K562 (cell line): ENCODE measurements at regions not wholly inside any gene's neighbourhood (a gene's known extent, or its start where the extent isn't known, plus 50 kb on each side); places are given as distances from the start of the nearest gene placed in this dataset.

Source experiments
- ATAC-seq: fragments of 200-7000 bp; cut with Tn5 transposase; 3 replicates; pipeline ENCODE4 v1.9.1; 2020; ENCODE audit warnings: moderate library complexity
- BruUV-seq: library from RNA; stranded (reverse); fragments of 400-500 nt; replicated peaks from 2 replicates; lab custom pipeline; 2021; lab: Mats Ljungman, UMichigan
- CTCF ChIA-PET: fragments of 300-600 bp; formaldehyde crosslinking; extraction: SDS; loops from one replicate; lab custom pipeline; 2021; ENCODE audit warnings: low intra/inter-chr PET ratio; lab: Yijun Ruan, JAX
- POLR2A ChIA-PET: fragments of 300-600, 350-650 bp; sonication (Branson Sonifier 250); formaldehyde crosslinking; extraction: SDS; loops from one replicate; lab custom pipeline; 2021; ENCODE audit warnings: antibody characterized with exemption, inconsistent platforms; lab: Yijun Ruan, JAX
- DNase-seq, 4 experiments: peaks; one replicate each; pipeline versions ENCODE4 v3.0.0 to v3.0.0-alpha.2; 2011 to 2018; ENCODE audit warnings: low spot score in 3 of 4, mixed read lengths in 3 of 4; ENCODE audit errors: extremely low read depth in 1 of 4
- FAIRE-seq: peaks from 2 replicates; lab custom pipeline; 2011; peaks lifted over from hg19 to GRCh38; lab: Jason Lieb, UNC
- H2AFZ ChIP-seq: 2 replicates; pipeline ENCODE4 v1.6.0; 2011; ENCODE audit warnings: low read depth, low read length, control low read depth, inconsistent platforms
- H3K27ac ChIP-seq: fragments of 200-600 bp; 3 replicates; pipeline ENCODE4 v1.8.0; 2011; ENCODE audit warnings: low read depth, mild to moderate bottlenecking, control low read depth, inconsistent platforms, low read length, moderate library complexity, mixed read lengths; ENCODE audit errors: extremely low read depth
- H3K27me3 ChIP-seq, 2 experiments: fragments of 300-600 bp in 1 of 2; 2 replicates in 1 of 2; 3 replicates in 1 of 2; pipeline versions ENCODE4 v1.6.0 to v1.8.0; 2011; ENCODE audit warnings: inconsistent platforms in 2 of 2, low read length in 2 of 2, mild to moderate bottlenecking in 1 of 2, mixed read lengths in 1 of 2, moderate library complexity in 1 of 2; ENCODE audit not compliant: control insufficient read depth in 2 of 2, insufficient read depth in 2 of 2
- H3K36me3 ChIP-seq: fragments of 300-600 bp; 3 replicates; pipeline ENCODE4 v1.8.0; 2011; ENCODE audit warnings: mild to moderate bottlenecking, low read length, inconsistent platforms; ENCODE audit not compliant: control insufficient read depth, insufficient read depth
- H3K4me1 ChIP-seq, 2 experiments: fragments of 200-600 bp in 1 of 2; replicated peaks in 1 of 2; 2 replicates in 1 of 2; 3 replicates in 1 of 2; pipeline versions ENCODE4 v1.5.1 to v1.8.0; 2011; ENCODE audit warnings: inconsistent platforms in 2 of 2, low read length in 2 of 2, mild to moderate bottlenecking in 1 of 2, mixed read lengths in 1 of 2, moderate library complexity in 1 of 2; ENCODE audit not compliant: control insufficient read depth in 2 of 2, insufficient read depth in 2 of 2
- H3K4me2 ChIP-seq: 2 replicates; pipeline ENCODE4 v1.6.1; 2011; ENCODE audit warnings: low read length, control low read depth, inconsistent platforms, mixed read lengths; ENCODE audit not compliant: insufficient read depth
- H3K4me3 ChIP-seq: fragments of 200-600 bp; sonication (generic), shearing (Covaris generic); 2 replicates; pipeline ENCODE4 v1.5.1; 2016; ENCODE audit warnings: control low read depth, inconsistent platforms
- H3K79me2 ChIP-seq: fragments of 200-600 bp; 3 replicates; pipeline ENCODE4 v1.8.0; 2011; ENCODE audit warnings: low read length, inconsistent platforms; ENCODE audit not compliant: control insufficient read depth, insufficient read depth
- H3K9ac ChIP-seq, 2 experiments: 2 replicates each; pipeline versions ENCODE4 v1.6.0 to v1.6.1; 2011; ENCODE audit warnings: low read depth in 2 of 2, low read length in 2 of 2, control low read depth in 1 of 2, inconsistent platforms in 1 of 2, mild to moderate bottlenecking in 1 of 2, mixed read lengths in 1 of 2; ENCODE audit not compliant: insufficient read depth in 1 of 2
- H3K9me1 ChIP-seq: one replicate; pipeline ENCODE4 v1.6.0; 2011; ENCODE audit warnings: inconsistent platforms, mild to moderate bottlenecking, low read length, moderate library complexity; ENCODE audit not compliant: control insufficient read depth, insufficient read depth
- H3K9me3 ChIP-seq: replicated peaks from 2 replicates; pipeline ENCODE4 v1.5.1; 2011; ENCODE audit warnings: low read depth, low read length, inconsistent platforms; ENCODE audit not compliant: control insufficient read depth, insufficient read depth
- H4K20me1 ChIP-seq: replicated peaks from 2 replicates; pipeline ENCODE4 v1.6.1; 2011; ENCODE audit warnings: low read length, inconsistent platforms, mixed read lengths; ENCODE audit not compliant: control insufficient read depth, insufficient read depth
- ZBTB1 ChIP-seq: sonication (generic); formaldehyde crosslinking; IDR thresholded peaks from 2 replicates; pipeline ENCODE4 v1.8.1; 2023; ENCODE audit warnings: missing genetic modification reagents, low read depth, mild to moderate bottlenecking, borderline replicate concordance
- ZNF75A ChIP-seq: fragments of 450-650 bp; formaldehyde crosslinking; IDR thresholded peaks from 2 replicates; pipeline ENCODE4 v1.4.0; 2020; ENCODE audit warnings: mild to moderate bottlenecking
- whole genome bisulfite sequencing: fragments of 100-300 bp; shearing (Covaris generic); methylation state at CpG from one replicate; pipeline ENCODE4 v1.1.6; 2016; ENCODE audit warnings: low coverage, mixed read lengths; ENCODE audit not compliant: insufficient coverage; ENCODE audit errors: missing lambda C conversion rate; 5-methylcytosine and 5-hydroxymethylcytosine counted together
- in situ Hi-C: fragments of 300-500 bp; cut with MboI; formaldehyde crosslinking; loops from 4 replicates; pipeline ENCODE4 v1.15.0; 2018; ENCODE audit warnings: inconsistent platforms, mixed read lengths
- intact Hi-C: fragments of 100-400 bp; cut with micrococcal nuclease; formaldehyde crosslinking; loops from 2 replicates; pipeline ENCODE4 v1.14.2; 2022
- TF ChIP-seq, protein P1 (sequence below): fragments of 450-650 bp; formaldehyde crosslinking; IDR thresholded peaks from 2 replicates; pipeline ENCODE4 v1.4.0; 2020; ENCODE audit warnings: mild to moderate bottlenecking, mixed read lengths
- TF ChIP-seq, protein P2 (sequence below): sonication (generic); formaldehyde crosslinking; IDR thresholded peaks from 2 replicates; pipeline ENCODE4 v1.9.0; 2022; ENCODE audit warnings: mild to moderate bottlenecking, missing genetic modification reagents

DNA sequence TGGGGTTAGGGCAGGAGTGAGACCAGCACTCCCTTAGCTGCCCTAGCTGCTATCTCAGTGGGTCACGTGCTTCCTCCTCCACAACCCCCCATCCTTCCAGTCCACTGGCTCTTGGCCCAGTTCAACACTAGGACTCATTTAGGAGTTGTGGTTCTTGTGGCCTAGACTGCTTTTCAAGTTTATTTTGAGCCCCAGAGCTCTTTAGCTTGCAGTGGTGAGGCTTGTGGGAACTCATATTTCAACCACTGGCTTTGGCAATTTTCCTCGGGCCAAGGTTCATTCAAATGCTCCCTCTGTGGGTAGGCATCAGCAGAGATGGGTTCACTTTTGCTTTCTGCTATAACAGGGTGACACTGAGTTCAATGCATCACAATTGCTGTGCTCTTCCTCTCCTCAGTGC is 436.2 kb upstream of the SLITRK5 start:
- FAIRE-seq, result no peak
- no TSS peak for BruUV-seq
- no peaks in the 10 kb centered on the region for H3K36me3 ChIP-seq
- H3K79me2 ChIP-seq, result no peaks in the 10 kb centered on the region
- H2AFZ ChIP-seq, result no peak overlapping the region
- intact Hi-C loops, result no loop called here
- no peak for ATAC-seq
- 0% methylated on average over 2 of the region's 2 CpGs for WGBS
- POLR2A ChIA-PET, result no interaction called here
- no peak overlapping the region for H3K4me2 ChIP-seq
- H3K9me3 ChIP-seq, result no peaks in the 10 kb centered on the region
- no peaks in the 10 kb centered on the region for H3K27me3 ChIP-seq
- no peaks in the 10 kb centered on the region for H3K9me1 ChIP-seq
- TF ChIP-seq ZNF75A (CRISPR knock-in tag) (no peak), ZBTB1 (CRISPR knock-in tag) (no peak)
- TF ChIP-seq, protein P1, sequence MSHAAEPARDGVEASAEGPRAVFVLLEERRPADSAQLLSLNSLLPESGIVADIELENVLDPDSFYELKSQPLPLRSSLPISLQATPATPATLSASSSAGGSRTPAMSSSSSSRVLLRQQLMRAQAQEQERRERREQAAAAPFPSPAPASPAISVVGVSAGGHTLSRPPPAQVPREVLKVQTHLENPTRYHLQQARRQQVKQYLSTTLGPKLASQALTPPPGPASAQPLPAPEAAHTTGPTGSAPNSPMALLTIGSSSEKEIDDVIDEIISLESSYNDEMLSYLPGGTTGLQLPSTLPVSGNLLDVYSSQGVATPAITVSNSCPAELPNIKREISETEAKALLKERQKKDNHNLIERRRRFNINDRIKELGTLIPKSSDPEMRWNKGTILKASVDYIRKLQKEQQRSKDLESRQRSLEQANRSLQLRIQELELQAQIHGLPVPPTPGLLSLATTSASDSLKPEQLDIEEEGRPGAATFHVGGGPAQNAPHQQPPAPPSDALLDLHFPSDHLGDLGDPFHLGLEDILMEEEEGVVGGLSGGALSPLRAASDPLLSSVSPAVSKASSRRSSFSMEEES (CRISPR knock-in tag), result peak; percentile 68
- TF ChIP-seq, protein P2, sequence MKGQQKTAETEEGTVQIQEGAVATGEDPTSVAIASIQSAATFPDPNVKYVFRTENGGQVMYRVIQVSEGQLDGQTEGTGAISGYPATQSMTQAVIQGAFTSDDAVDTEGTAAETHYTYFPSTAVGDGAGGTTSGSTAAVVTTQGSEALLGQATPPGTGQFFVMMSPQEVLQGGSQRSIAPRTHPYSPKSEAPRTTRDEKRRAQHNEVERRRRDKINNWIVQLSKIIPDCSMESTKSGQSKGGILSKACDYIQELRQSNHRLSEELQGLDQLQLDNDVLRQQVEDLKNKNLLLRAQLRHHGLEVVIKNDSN, result peak; percentile 36
- CTCF ChIA-PET, result no interaction called here
- no peaks in the 10 kb centered on the region for H4K20me1 ChIP-seq
- H3K4me1 ChIP-seq, result no peaks in the 10 kb centered on the region
- in situ Hi-C loops, result no loop called here
- H3K27ac ChIP-seq, result no peak overlapping the region
- no peak overlapping the region for H3K9ac ChIP-seq
- no peak overlapping the region for H3K4me3 ChIP-seq
- peak in 1 of 4 experiments; percentile 0 for DNase-seq
